ENCODE measurements at regions not wholly inside any gene's neighbourhood (a gene's known extent, or its start where the extent isn't known, plus 50 kb on each side); places are given as distances from the start of the nearest gene placed in this dataset.

GRCh38 chr20:10771435-10772140 is 97.8 kb upstream of the JAG1 start:
- no peak for DNase-seq (ENCODE audit: low spot score)

GRCh38 chr20:10774357-10774943 is 100.7 kb upstream of the JAG1 start:
- DNase-seq (ENCODE audit: low spot score): no peak

- DNase-seq (ENCODE audit: low spot score): no peak
Observed at GRCh38 chr20:10777710-10778109, 103.9 kb upstream of the JAG1 start.

GRCh38 chr20:10779911-10780310 is 106.1 kb upstream of the JAG1 start:
- no peak for DNase-seq (ENCODE audit: low spot score)

GRCh38 chr20:10780901-10781300 is 107.1 kb upstream of the JAG1 start:
- no peak for DNase-seq (ENCODE audit: low spot score)

GRCh38 chr20:10781526-10781925 is 107.7 kb upstream of the JAG1 start:
- no peak for DNase-seq (ENCODE audit: low spot score)

GRCh38 chr20:10783707-10784553 is 110.1 kb upstream of the JAG1 start:
- no peak for DNase-seq (ENCODE audit: low spot score)

GRCh38 chr20:10784554-10785183 is 110.9 kb upstream of the JAG1 start:
- no peak for DNase-seq (ENCODE audit: low spot score)

- DNase-seq (ENCODE audit: low spot score): no peak
Observed at GRCh38 chr20:10786678-10787077, 112.9 kb upstream of the JAG1 start.

- DNase-seq (ENCODE audit: low spot score): no peak
Observed at GRCh38 chr20:10788055-10788454, 114.3 kb upstream of the JAG1 start.

- DNase-seq (ENCODE audit: low spot score): no peak
Observed at GRCh38 chr20:10788877-10789276, 115.1 kb upstream of the JAG1 start.

- DNase-seq (ENCODE audit: low spot score): no peak
Observed at GRCh38 chr20:10789386-10789785, 115.6 kb upstream of the JAG1 start.

- DNase-seq (ENCODE audit: low spot score): no peak
Observed at GRCh38 chr20:10790013-10790412, 116.2 kb upstream of the JAG1 start.

GRCh38 chr20:10792291-10792690 is 118.5 kb upstream of the JAG1 start:
- no peak for DNase-seq (ENCODE audit: low spot score)

- DNase-seq (ENCODE audit: low spot score): no peak
Observed at GRCh38 chr20:10793766-10794165, 120.0 kb upstream of the JAG1 start.

GRCh38 chr20:10794765-10795164 is 121.0 kb upstream of the JAG1 start:
- no peak for DNase-seq (ENCODE audit: low spot score)

GRCh38 chr20:10795286-10796026 is 121.7 kb upstream of the JAG1 start:
- DNase-seq (ENCODE audit: low spot score): no peak

- DNase-seq (ENCODE audit: low spot score): no peak
Observed at GRCh38 chr20:10798811-10799210, 125.0 kb upstream of the JAG1 start.

GRCh38 chr20:10799735-10800134 is 125.9 kb upstream of the JAG1 start:
- no peak for DNase-seq (ENCODE audit: low spot score)

GRCh38 chr20:10800288-10800687 is 126.5 kb upstream of the JAG1 start:
- DNase-seq (ENCODE audit: low spot score): no peak

GRCh38 chr20:10802236-10802635 is 128.4 kb upstream of the JAG1 start:
- no peak for DNase-seq (ENCODE audit: low spot score)

- DNase-seq (ENCODE audit: low spot score): no peak
Observed at GRCh38 chr20:10805764-10806163, 132.0 kb upstream of the JAG1 start.
